ENCODE measurements at regions not wholly inside any gene's neighbourhood (a gene's known extent, or its start where the extent isn't known, plus 50 kb on each side); places are given as distances from the start of the nearest gene placed in this dataset.

- no peaks in the 10 kb centered on the region for H3K4me1 ChIP-seq
- ATAC-seq (peak; percentile 82), DNase-seq (peak in 1 of 4 donors; percentile 46)
- intact Hi-C loops (cut with DNase I): no loop called here
- no peaks in the 10 kb centered on the region for H3K36me3 ChIP-seq
- no peak overlapping the region for H3K27ac ChIP-seq
- H3K27me3 ChIP-seq: no peaks in the 10 kb centered on the region
- H3K4me3 ChIP-seq: no peak overlapping the region
- TF ChIP-seq, protein P1, sequence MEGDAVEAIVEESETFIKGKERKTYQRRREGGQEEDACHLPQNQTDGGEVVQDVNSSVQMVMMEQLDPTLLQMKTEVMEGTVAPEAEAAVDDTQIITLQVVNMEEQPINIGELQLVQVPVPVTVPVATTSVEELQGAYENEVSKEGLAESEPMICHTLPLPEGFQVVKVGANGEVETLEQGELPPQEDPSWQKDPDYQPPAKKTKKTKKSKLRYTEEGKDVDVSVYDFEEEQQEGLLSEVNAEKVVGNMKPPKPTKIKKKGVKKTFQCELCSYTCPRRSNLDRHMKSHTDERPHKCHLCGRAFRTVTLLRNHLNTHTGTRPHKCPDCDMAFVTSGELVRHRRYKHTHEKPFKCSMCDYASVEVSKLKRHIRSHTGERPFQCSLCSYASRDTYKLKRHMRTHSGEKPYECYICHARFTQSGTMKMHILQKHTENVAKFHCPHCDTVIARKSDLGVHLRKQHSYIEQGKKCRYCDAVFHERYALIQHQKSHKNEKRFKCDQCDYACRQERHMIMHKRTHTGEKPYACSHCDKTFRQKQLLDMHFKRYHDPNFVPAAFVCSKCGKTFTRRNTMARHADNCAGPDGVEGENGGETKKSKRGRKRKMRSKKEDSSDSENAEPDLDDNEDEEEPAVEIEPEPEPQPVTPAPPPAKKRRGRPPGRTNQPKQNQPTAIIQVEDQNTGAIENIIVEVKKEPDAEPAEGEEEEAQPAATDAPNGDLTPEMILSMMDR (IDR thresholded peaks at IDR 0.05): no peak
- H3K9me3 ChIP-seq: no peaks in the 10 kb centered on the region
Measured at GRCh38 chr11:113553235-113553634, 78.0 kb upstream of the DRD2 start.

- Histone ChIP-seq H3K27me3 (peaks cover 0 to 7% of the 10 kb centered on the region in 2 donors), H3K9me3 (no peaks in the 10 kb centered on the region), H3K4me3 (no peak overlapping the region), H3K27ac (no peak overlapping the region), H3K36me3 (no peaks in the 10 kb centered on the region), H3K4me1 (no peaks in the 10 kb centered on the region)
- TF ChIP-seq, protein P1 (IDR thresholded peaks at IDR 0.05): no peak
- ATAC-seq: no peak
- intact Hi-C loops (cut with DNase I): no loop called here
- no peak for DNase-seq
Measured at GRCh38 chr11:113552271-113552670, 77.1 kb upstream of the DRD2 start.

DNA sequence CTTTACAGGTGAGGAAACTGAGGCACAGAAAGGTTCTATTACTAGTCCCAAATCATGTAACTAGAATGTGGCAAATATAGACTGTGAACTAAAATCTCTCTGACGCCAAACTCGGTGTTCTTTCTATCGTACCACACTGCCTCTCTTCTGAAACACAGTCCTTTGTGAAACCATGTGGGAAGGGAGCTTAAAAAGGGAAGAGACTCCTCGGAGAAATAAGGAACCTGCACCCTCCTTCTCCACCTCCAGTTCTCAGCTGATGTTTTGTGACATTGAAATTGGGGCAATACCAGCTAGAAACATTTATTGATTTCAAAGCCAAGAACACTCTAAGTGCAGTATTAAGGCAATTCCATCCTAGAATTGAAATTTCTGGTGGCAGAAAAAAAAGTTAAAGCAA is 76.4 kb upstream of the DRD2 start:
- Histone ChIP-seq H3K9me3 (no peaks in the 10 kb centered on the region), H3K4me3 (no peak overlapping the region), H3K27ac (no peak overlapping the region), H3K36me3 (no peaks in the 10 kb centered on the region), H3K4me1 (no peaks in the 10 kb centered on the region), H3K27me3 (peaks cover 0 to 9% of the 10 kb centered on the region in 2 donors)
- ATAC-seq (no peak), DNase-seq (no peak)
- TF ChIP-seq, protein P1 (IDR thresholded peaks at IDR 0.05): no peak
- intact Hi-C loops (cut with DNase I): no loop called here

- Histone ChIP-seq H3K4me1 (no peaks in the 10 kb centered on the region), H3K36me3 (no peaks in the 10 kb centered on the region), H3K27ac (no peak overlapping the region), H3K27me3 (peaks cover 0 to 9% of the 10 kb centered on the region in 2 donors), H3K4me3 (no peak overlapping the region), H3K9me3 (no peaks in the 10 kb centered on the region)
- DNase-seq: peak in 1 of 4 donors; percentile 49
- intact Hi-C loops (cut with DNase I): no loop called here
- ATAC-seq: no peak
- TF ChIP-seq, protein P1 (IDR thresholded peaks at IDR 0.05): no peak
Measured at GRCh38 chr11:113549611-113550578, 74.7 kb upstream of the DRD2 start.

DNA sequence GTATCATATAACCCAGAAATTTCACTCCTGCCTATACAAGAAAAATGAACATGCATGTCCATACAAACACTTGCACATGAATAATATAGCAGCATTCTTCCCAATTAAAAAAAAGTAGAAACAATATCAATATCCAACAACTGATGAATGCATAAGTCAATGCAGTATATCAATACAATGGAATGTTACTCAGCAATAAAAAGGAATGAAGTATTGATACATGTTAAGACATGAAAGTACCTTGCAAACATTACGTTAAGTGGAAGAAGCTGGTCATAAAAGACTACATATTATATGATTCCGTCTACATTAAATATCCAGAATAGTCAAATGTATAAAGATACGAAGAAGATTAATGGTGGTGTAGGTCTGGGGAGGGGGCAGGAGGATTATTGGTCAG is 73.9 kb upstream of the DRD2 start:
- DNase-seq (no peak), ATAC-seq (no peak)
- no peak overlapping the region for H3K4me3 ChIP-seq
- H3K9me3 ChIP-seq: no peaks in the 10 kb centered on the region
- no peaks in the 10 kb centered on the region for H3K4me1 ChIP-seq
- H3K36me3 ChIP-seq: no peaks in the 10 kb centered on the region
- H3K27ac ChIP-seq: no peak overlapping the region
- intact Hi-C loops (cut with DNase I): no loop called here
- peaks cover 0 to 9% of the 10 kb centered on the region in 2 donors for H3K27me3 ChIP-seq
- TF ChIP-seq, protein P1 (IDR thresholded peaks at IDR 0.05): no peak

Measured in left lung (tissue), 4 donors.